NOMO-1 treated with DMSO at 0.1 percent for 48 hours (cell line): ENCODE measurements at regions not wholly inside any gene's neighbourhood (a gene's known extent, or its start where the extent isn't known, plus 50 kb on each side); places are given as distances from the start of the nearest gene placed in this dataset.

Experiments
- DNase-seq: peaks from one replicate; lab custom pipeline; 2025; ENCODE audit not compliant: unreplicated experiment; lab: John Stamatoyannopoulos, UW

DNA sequence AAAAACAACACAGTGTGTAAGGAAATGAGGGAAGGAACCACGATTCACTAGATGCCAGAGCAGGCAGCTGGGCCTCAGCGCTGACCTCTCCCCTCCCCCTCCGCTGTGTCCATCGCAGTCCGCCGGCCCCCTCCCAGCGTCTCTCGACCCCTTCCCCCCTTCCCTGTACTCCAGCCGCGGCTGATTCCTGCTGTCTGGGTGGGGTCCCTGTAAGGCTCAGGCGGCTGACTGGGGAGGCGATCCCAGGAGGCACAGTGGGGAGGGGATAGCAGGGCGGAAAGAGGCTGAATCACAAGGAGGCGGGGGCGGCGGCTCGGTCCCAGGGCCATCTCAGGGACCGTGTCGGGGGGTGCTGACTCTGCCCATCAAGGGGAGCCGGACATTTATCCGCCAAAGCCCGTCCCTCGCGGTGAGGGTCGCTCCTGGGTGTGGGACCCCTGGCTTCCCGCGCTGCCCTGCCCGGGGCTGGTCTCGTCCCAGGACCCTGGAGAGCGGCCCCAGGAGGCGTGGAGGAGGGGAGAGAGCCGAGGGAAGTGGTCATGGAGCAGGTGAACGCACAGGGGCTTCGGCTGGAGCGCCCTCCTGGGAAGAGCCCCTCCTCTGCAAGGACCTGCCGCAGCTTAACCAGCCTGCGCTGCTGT is 241.9 kb downstream of the PTPRU start:
- no peak for DNase-seq

DNA sequence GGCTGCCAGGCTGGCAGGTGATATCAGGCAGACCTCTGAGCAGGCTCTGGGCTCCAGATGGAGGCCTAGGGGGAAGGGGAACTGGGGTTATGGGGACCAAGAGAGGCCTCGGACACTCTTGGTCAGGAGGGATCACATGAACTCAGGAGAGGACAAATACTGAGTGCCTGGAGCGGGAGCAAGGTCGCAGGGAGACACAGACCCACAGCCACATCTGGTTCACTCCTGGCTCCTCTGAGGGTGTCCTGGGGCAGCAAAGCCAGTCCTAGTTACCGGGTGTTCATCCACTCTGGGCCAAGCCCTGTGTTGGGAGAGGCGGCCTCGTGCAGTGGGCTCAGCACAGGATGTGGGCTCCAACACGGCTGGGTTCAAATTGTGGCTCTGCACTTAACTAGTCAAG is 239.0 kb downstream of the PTPRU start:
- DNase-seq: no peak

DNA sequence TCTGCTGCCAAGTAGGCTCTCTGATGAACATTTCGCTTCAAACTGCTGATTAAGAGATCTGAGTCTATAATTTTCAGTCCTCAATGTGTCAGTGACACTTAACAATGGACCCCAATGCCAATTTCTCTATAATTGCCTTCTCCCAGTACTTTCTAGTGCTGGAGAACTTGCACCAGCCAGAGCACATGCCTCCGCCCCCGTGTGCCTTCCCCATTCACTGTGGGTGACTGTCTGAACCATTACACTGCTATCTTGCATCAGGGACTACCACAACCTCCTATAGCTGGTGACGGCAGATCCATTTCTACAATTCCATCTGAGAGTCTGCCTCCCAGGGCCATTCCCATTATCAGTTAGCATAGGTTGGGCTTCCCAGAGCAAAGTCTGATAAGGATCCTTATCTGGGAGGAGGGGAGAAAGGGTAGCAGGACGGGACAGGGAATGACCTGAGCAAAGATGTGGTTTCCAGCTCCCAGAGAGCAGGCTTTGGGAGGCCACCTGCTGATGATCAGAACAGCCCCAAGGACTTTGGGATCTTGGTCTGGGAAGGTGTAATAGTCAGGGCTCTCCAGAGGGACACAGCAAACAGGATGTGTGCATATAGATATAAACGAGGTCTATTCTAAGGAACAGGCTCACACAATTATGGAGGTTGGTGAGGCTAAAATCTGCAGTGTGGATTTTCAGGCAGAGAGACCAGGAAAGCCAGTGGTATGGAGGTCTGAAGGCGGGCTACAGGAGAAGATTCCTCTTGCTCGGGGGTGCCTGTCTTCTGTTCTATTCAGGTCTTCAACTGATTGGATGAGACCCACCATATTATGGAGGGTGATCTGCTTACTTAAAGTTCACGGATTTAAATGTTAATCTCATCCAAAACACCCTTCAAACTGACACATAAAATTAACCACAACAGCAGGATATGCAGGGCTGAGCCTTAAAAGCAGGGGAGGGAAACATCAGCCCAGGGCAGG is 238.2 kb downstream of the PTPRU start:
- no peak for DNase-seq

DNA sequence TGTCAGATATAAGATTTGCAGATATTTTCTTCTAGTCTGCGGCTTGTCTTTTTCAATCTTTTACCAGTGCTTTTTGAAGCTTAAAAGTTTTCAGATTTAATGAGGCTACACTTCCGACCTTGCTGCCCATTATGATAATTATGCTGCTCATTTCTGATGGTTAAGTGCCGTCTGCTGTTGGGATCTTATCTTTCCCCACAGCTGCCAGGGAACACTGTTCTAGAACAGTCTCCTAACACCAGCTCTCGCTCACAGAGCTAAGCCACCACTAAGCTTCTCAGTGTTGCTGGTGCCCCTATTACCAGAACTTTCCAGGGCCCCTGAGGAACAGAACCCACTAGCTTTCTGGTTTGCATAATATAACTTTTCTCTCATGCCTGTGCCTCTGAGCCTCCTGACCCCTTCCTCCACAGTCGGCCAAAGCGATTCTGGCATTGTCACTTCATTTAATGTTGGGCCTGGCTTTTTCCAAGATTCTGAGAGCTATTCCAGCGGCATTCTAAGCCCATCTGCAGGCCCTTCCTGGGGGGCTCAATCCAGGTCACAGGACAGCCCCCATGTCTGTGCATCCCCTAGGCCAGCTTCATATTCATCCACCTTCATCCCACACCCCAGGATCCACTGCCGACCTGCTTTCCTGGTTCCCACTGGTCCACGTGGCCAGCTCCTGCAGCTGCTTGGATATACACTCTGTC is 237.0 kb downstream of the PTPRU start:
- no peak for DNase-seq

DNA sequence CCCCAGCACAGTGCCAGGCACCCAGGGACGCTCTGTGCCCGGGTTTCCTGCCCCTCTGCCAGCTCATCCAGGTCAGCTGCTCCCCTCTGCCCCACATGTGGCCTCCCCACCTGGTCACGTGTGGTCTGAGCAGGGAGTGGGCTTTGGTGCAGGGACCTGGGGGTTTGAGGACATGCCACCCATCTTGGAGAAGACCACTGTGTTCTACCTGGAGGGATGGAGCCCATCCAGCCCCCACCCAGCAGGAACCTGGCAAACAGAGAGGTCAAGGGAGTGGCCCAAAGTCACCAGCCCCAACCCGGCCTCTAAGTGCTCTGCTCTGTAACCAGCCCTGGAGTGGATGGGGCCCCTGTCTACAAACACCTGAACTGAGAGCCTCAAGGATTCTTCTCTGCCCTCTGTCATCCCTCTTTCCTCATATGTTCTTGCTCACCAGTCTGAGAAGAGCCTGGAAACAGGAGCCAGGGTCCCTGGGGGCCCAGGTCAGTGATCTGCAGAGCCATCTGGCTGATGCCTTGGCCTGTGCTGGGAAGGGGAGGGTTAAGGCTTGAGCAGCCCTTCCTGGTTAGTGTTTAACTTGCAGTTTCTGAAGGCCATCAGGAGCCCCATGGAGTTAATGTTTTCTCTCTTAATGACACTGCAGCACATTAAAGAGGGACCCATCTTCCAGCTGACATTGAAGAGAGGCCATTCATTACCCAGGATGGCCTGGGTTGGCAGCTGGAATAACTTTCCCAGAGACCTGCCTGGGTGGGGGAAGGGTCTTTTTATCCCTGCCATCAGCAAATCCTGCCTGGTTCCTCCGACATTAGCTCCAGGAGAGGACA is 235.4 kb downstream of the PTPRU start:
- DNase-seq: no peak

DNA sequence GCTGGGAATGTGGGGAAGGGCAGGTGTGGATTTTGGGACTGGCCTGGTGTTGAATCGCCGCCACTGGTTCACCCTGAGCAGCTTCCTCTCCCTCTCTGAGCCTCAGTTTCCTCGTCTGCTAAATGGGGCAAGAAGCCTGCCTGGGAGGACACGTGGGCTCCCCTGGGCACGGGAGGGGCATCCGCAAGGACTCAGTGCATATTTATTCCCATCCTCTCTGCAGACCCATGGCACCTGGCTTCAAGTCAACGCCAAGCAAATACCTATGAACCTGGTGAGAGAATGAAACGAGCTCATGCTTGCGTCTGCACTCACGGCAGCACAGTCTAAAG is 234.4 kb downstream of the PTPRU start:
- DNase-seq: no peak

DNA sequence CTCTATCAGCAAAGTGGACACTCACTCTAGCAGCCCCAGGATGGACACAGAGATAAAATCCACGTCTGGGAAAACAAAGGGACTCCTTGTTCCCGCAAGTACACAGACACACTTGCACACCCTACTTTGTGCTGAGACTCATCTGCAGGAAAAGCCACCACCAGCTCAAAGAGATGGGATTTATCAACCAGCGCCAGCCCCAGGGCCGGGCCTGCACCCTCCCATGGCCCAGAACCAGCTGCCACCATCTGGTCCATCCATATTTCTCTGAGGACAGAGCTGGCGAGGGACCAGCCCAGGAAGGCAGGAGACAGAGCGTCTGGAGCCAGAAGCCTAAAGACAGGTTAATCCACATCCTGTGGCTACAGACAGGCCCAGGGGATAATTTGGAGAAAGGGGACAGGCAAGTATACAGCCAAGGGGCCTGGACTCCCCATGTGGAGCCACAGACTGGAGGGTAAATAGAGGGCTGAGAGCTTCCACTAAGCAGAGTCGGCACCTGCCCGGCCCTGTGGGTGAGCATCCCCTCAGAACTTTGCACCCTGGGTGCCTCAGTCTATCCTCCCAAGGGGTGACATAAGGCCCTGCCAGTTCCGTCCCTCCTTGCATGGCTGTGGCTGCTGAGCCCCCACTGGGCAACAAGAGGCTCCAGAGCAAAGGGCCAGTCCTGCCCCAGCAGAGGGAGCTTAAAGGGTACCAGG is 233.9 kb downstream of the PTPRU start:
- DNase-seq: no peak

DNA sequence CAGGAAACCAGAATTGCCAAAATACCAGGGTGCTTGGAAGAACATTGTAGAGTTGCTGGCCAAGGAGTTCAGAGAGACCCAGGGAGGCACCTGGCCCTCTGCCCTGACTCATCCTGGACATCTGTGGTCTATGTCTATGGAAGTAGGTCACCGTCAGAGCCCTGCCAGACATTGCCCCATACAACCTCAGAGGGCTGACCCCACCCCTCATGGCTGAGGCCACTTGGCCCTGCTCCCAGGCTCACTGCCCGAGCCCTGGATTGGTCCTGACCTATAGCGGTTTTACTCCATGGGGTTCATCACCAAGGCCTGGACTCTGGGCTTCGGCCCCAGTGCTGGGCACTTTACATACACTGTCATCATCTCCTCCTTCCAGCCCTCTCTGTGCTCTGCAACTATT is 233.1 kb downstream of the PTPRU start:
- DNase-seq: no peak

DNA sequence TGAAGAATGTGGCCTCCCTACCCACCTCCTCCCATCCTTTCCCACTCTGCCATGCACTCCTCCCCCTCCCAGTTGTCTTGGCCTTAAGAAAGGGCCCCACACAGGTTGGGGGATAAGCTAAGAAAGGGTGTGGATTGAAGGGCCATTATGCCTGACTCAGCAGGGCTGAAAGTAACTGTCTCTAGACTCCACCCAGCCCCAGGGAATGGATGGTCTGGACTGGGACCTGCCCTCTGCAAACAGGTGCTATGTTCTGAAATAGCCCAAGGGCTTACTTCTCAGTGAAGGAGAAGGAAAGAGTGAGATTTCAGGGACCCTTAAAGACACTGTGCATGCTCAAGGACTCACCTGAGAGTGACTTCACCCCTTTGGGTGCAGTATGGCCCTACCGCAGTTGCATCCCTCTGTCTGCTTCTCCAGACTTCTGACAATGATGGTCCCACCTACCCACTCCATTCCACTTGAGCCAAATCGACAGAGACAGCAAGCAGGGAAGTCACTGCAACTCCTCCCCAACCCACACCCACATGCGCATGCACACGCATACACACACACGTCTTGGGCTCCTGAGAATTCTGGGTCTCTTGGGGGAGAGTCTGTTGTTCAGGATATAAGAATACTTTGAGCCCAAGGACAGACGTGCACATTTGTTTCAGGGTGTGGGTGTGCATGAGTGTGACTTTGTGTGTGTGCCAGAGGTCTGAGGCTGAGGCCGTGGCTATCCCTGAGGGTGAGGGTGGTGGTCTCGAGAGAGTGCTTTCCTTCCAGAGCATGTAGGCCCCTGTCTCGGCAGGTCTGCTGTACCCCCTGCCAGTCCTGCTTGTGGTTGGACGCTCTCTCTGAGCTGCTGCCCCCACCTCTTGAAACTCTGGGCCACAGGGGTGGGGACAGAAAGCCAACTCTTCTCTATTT is 231.9 kb downstream of the PTPRU start:
- DNase-seq: no peak

DNA sequence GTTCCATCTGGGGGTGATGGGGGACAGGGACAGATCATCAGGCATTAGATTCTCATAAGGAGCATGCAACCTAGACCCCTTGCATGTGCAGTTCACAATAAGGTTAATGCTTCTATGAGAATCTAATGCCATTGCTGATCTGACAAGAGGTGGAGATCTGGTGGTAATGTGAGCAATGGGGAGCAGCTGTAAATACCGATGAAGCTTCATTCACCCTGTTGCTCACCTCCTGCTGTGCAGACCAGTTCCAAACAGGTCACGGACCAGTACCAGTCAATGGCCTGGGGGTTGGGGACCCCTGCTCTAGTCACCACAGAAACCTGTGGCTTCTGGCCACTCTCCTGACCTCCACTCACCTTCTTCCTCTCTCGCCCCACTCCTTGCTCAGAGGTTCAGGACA is 229.9 kb downstream of the PTPRU start:
- no peak for DNase-seq

DNA sequence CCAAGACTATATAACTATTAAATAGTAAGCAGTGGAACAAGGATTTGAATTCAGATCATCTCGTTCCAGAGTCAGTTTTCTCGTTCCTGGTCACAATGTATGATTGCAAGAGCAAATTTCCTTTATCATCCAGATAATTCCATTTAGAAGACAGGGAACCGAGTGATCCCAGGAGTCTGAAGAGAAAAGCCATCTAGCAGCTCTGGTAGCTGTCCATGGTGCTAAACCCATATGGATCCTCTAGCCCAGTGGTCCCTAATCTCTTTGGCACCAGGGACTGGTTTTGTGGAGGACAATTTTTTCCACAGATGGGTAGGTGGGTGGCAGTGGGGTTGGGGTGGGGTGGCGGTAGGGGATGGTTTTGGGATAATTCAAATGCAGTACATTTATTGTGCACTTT is 229.4 kb downstream of the PTPRU start:
- no peak for DNase-seq

DNA sequence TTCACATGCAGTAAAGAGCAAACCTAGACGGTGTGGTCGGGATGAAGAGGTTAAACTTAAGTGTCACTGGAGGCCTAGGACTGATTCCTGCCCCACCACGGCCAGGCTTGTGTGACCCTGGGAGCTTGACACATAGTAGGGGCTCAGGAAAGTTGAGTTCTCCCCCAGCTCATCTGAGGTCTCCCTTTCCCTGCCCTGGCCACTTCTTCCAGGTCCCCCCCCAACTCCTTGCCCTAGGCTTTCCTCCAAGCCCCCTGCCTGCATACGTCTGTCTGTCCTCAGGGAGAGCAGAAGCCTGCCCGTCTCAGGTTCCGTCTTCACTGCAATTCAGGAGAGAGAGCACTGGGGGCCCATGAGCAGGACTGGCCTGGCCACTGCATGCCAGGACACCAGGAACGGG is 225.8 kb downstream of the PTPRU start:
- DNase-seq: no peak

DNA sequence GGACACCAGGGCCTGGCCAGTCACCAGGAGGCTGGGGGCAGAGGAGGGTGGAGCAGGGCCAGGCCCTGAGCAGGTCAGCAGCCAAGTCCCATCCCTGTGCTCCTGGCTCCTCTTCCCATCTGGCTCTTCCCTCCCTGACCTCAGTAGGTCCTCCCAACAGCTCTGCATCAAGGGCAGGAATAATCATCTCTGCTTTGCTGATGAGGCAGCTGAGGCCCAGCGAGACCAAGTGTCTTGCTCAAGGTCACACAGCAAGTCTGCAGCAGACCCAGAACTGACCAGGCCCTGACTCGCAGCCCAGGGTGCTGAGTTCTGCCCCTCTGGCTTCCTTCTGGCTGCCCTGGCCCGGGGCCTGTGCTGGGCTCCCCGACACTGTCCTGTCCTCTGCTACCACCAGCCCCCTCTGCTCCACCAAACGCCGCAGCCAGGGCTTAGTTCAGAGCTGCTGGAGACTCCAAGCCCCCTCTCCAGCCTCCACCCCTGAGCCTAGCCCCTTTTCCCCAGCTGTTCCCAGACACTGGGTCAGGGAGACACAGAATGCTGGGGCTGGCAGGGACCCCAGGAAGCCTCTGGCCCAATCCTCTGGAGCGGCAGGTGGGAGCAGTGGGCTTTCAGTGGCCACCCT is 224.9 kb downstream of the PTPRU start:
- DNase-seq: no peak

DNA sequence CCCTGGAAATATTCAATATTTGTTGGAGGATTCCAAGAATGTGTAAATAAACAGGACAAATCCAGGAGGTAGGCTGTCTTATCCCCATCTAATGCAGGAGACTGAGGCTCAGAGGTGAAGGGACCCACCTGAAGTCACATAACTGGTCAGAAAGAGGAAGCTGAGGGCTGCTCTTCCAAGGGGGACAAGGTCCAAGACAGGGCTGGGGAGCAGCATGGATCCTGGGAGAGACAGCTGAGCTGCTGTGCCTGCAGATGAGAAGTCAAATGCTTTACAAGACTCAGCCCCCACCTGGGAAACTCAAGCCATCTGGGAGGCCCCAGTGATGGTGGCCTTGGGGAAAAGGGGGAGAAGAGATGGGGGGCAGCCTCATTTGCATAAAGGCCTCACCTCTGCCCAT is 224.4 kb downstream of the PTPRU start:
- no peak for DNase-seq

DNA sequence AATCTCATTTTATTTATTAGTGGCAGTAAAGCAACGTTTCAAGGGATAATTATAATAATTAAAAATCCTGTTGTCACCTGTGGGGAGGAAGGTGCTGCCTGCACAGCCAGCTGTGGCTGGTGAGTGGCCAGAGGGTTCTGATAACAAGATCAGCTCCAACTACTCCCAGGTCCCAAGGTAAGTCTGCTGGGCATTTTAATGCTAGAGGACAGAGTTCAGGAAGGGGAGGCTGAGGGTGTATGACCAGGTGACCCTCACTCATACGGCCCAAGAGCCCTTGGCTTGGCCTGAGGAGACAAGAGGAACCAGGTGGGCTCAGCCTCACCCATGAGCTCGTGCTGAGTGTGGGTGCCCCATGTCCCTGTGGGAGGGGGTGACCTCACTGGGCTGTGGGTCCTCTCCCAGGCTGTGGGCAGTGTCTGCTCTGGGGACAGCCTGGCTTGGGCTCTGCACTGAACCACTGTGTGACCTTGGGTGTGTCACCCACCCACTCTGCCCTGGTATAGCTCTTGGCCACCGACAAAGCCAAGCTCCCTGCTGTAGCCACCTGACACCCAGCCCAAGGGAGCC is 223.8 kb downstream of the PTPRU start:
- no peak for DNase-seq

DNA sequence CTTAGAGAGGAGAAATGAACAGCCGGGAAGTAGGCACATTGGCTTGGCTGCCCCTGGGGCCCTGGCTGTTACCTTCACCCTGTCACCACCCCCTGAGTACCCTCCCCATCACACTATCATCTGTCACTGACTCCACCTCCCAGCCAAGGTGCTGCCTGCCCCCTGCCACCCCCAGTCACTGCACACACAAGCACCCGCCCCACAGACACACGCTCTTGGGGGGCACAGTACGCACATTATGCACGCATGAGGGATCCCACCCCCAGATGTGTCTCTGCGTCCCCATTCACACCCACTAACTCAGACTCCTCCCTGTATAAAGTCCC is 223.3 kb downstream of the PTPRU start:
- no peak for DNase-seq

DNA sequence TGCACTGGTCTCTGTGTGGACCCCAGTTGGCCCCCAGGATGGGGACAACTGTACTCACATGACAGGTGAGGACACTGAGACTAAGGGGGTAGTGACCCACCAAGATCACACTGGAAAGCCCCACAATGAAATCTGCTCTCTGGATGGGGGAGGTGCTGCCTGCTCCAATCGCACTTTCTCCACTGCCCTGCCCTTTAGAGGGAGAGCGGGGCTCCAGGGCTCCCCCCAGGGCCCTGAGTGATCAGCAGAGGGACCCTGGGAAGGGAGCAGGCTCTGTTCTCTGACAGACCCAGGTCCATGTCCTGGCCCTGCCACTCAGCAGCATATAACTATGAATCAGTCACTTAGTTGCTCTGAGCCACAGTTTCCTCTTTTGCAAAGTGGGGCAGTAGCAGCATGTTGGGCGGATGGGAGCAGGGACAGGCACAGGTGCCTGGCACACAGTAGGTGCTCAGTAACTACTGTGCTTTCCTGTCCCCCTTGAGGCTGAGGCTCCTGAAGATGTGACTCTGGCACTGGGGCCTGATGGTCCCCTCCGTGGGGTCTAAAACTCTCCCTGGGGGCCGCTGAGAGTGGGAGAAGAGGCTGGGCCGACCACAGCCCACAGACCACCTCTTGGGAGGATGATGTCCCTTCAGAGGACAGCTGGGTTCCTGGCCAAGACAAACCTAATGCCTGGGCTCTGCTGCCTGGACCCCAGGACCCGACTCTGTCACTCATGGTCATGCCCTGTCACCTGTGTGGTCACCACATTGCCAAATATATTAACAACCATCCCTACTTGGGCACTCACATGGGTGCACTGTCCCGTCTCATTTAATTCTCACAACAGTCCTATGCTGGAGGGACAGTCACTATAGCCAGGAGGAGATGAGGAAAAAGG is 222.7 kb downstream of the PTPRU start:
- DNase-seq: no peak
